Fibroblast of villous mesenchyme (primary cell): ENCODE measurements at regions not wholly inside any gene's neighbourhood (a gene's known extent, or its start where the extent isn't known, plus 50 kb on each side); places are given as distances from the start of the nearest gene placed in this dataset.

Experiments
- DNase-seq: peaks from one replicate; pipeline ENCODE4 v3.0.0-alpha.2; 2010; ENCODE audit warnings: low read depth
- H3K4me3 ChIP-seq: 2 replicates; pipeline ENCODE4 v1.5.1; 2011; ENCODE audit warnings: low read depth, mild to moderate bottlenecking, low read length
- TF ChIP-seq, protein P1 (sequence below): IDR thresholded peaks from 2 replicates; pipeline ENCODE4 v1.5.1; 2012; ENCODE audit warnings: low read depth, mild to moderate bottlenecking, low read length; ENCODE audit not compliant: insufficient read depth

DNA sequence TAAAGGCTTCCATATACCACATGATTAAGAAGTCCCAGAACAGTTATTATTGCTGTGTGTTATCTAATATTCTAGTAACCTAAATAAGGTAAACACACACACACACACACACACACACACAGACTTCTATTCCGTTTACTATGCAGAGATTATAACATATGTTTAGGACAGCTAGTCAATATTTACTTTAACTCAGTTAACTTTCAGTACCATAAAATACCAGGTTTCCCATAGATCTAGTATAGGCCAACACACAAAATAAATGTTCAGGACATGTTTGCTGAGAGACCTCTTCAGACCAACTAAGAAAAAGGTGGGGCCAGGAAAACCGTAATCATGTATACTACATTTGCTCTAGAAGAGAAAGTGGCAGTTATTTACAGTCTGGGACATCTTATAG is 365.5 kb downstream of the KLHL13 start:
- no peak for DNase-seq
- TF ChIP-seq, protein P1, sequence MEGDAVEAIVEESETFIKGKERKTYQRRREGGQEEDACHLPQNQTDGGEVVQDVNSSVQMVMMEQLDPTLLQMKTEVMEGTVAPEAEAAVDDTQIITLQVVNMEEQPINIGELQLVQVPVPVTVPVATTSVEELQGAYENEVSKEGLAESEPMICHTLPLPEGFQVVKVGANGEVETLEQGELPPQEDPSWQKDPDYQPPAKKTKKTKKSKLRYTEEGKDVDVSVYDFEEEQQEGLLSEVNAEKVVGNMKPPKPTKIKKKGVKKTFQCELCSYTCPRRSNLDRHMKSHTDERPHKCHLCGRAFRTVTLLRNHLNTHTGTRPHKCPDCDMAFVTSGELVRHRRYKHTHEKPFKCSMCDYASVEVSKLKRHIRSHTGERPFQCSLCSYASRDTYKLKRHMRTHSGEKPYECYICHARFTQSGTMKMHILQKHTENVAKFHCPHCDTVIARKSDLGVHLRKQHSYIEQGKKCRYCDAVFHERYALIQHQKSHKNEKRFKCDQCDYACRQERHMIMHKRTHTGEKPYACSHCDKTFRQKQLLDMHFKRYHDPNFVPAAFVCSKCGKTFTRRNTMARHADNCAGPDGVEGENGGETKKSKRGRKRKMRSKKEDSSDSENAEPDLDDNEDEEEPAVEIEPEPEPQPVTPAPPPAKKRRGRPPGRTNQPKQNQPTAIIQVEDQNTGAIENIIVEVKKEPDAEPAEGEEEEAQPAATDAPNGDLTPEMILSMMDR, result no peak

DNA sequence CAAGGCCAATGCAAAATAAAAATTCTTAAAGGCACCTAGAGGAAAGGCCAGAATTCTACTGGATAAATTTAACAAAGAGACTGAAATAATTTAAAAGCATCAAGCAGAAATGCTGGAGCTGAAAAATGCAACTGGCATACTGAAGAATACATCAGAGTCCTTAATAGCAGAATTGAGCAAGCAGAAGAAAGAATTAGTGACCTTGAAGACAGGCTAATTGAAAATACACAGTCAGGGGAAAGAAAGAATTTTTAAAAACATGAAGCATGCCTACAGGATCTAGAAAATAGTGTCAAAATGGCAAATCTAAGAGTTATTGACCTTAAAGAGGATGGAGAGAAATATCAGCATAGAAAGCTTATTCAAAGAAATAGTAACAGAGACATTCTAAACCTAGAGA is 371.7 kb downstream of the KLHL13 start:
- no peak for DNase-seq

More for the DNA sequence above, 365.5 kb downstream of the KLHL13 start:
- no peak overlapping the region for H3K4me3 ChIP-seq

DNA sequence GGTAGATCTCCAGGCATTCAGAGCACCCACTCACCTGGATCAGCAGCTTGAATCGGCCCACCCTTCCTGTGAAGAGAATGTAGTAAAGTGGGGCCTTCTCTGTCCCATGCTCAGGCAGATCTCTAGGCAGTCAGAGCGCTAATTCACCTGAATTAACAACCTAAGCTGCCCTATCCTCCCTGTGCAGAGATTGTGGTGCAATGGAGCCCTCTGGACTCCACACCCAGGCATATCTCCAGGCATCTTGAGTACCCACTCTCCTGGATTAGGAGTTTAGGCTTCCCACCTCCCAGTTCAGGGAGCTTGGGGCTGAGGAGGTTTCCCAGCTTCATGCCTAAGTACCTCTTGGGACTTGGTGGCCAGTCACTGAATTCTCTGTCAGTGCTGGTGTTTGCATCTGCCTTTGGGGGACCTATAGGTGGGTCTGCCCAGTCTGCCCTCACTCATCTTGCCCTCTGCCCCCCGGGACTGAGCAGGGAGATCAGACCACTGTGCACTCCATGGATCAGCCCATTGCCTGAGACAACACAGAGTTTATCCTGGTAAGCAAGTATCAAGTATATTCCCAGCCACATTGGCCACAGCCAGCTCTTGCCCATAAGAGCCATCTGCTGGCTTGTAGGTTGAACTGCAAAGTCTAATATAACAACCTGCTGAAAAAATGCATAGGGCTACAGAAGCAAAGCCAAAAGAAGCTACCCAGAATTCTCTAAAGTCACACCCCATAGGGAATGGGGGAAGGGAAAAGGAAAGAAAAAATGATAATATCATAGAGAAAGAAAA is 372.9 kb downstream of the KLHL13 start:
- TF ChIP-seq, protein P1, result no peak
- no peak for DNase-seq
- no peak overlapping the region for H3K4me3 ChIP-seq

More for the DNA sequence above, 371.7 kb downstream of the KLHL13 start:
- H3K4me3 ChIP-seq, result no peak overlapping the region
- TF ChIP-seq, protein P1, result no peak

DNA sequence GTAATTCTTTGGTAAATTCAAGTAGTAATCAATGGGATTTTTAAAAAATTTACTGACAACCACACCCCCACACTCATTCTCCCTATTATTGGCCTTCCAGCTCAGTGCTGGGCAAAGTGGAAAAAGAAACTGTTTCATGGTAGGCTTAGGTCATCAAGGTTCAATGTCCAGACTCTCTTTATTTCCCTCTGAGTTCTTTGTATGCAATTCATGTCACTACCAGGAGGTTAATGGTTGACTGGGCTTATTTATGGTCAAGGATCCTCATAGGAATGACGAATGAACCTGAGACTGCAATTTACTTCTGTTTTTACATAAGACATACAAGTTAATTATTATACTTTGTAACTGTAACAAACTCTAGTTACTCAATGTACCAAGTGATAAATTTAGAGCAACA is 403.2 kb downstream of the KLHL13 start:
- H3K4me3 ChIP-seq, result no peak overlapping the region
- TF ChIP-seq, protein P1, result no peak
- DNase-seq, result no peak

- no peak overlapping the region for H3K4me3 ChIP-seq
- TF ChIP-seq, protein P1, result no peak
- DNase-seq, result no peak
These were observed 404.8 kb downstream of the KLHL13 start for GRCh38 chrX:117711782-117712181.

- DNase-seq, result no peak
- H3K4me3 ChIP-seq, result no peak overlapping the region
- TF ChIP-seq, protein P1, result no peak
These were observed 408.5 kb downstream of the KLHL13 start for GRCh38 chrX:117707948-117708743.
